ENCODE measurements at regions not wholly inside any gene's neighbourhood (a gene's known extent, or its start where the extent isn't known, plus 50 kb on each side); places are given as distances from the start of the nearest gene placed in this dataset.

- in situ Hi-C loops (cut with MboI; ENCODE audit: low sequenced_read_pairs in 4 of 4), result no loop called here
- H3K36me3 ChIP-seq, result no peaks in the 10 kb centered on the region
- TF ChIP-seq CTCF (IDR thresholded peaks at IDR 0.05 in 4 of 5, conservative IDR thresholded peaks at IDR 0.05 in 1 of 5) (no peak), POLR2A (IDR thresholded peaks at IDR 0.05) (no peak)
- H3K27me3 ChIP-seq, result no peaks in the 10 kb centered on the region
- no peak overlapping the region for H3K4me3 ChIP-seq
- ATAC-seq (no peak), DNase-seq (peak in 1 of 2 donors; percentile 3)
- intact Hi-C loops (cut with DNase I; ENCODE audit: low total_unique reads), result no loop called here
- no peak overlapping the region for H3K27ac ChIP-seq
- H3K9me3 ChIP-seq, result no peaks in the 10 kb centered on the region
- H3K4me1 ChIP-seq, result peaks cover 8 to 20% of the 10 kb centered on the region in 2 donors
Measured at GRCh38 chr2:8536686-8537561, 144.9 kb upstream of the ID2 start.

GRCh38 chr2:8537562-8538155, 144.2 kb upstream of the ID2 start:
- no peak for TF ChIP-seq CTCF (IDR thresholded peaks at IDR 0.05 in 4 of 5, conservative IDR thresholded peaks at IDR 0.05 in 1 of 5)
- no peak overlapping the region for H3K27ac ChIP-seq
- H3K4me1 ChIP-seq, result peaks cover 8 to 20% of the 10 kb centered on the region in 2 donors
- no peak for DNase-seq
- no peak overlapping the region for H3K4me3 ChIP-seq
- in situ Hi-C loops (cut with MboI; ENCODE audit: low sequenced_read_pairs in 4 of 4) (no loop called here), intact Hi-C loops (cut with DNase I; ENCODE audit: low total_unique reads) (no loop called here)
- H3K36me3 ChIP-seq, result no peaks in the 10 kb centered on the region
- H3K9me3 ChIP-seq, result no peaks in the 10 kb centered on the region
- no peak for ATAC-seq
- no peaks in the 10 kb centered on the region for H3K27me3 ChIP-seq

- Histone ChIP-seq H3K27ac (no peak overlapping the region), H3K4me1 (peaks cover 8 to 20% of the 10 kb centered on the region in 2 donors)
- in situ Hi-C loops (cut with MboI; ENCODE audit: low sequenced_read_pairs in 4 of 4), result no loop called here
Measured at GRCh38 chr2:8538531-8538930, 143.3 kb upstream of the ID2 start.

GRCh38 chr2:8538931-8539621, 142.8 kb upstream of the ID2 start:
- DNase-seq, result no peak
- intact Hi-C loops (cut with DNase I; ENCODE audit: low total_unique reads), result no loop called here
- H3K27ac ChIP-seq, result no peak overlapping the region

More at GRCh38 chr2:8538531-8538930, 143.3 kb upstream of the ID2 start:
- Histone ChIP-seq H3K27me3 (no peaks in the 10 kb centered on the region), H3K9me3 (no peaks in the 10 kb centered on the region), H3K4me3 (no peak overlapping the region), H3K36me3 (no peaks in the 10 kb centered on the region)
- intact Hi-C loops (cut with DNase I; ENCODE audit: low total_unique reads), result no loop called here
- ATAC-seq (no peak), DNase-seq (no peak)
- TF ChIP-seq CTCF (IDR thresholded peaks at IDR 0.05 in 4 of 5, conservative IDR thresholded peaks at IDR 0.05 in 1 of 5) (no peak), POLR2A (IDR thresholded peaks at IDR 0.05) (no peak)

More at GRCh38 chr2:8538931-8539621, 142.8 kb upstream of the ID2 start:
- no peaks in the 10 kb centered on the region for H3K9me3 ChIP-seq
- no peaks in the 10 kb centered on the region for H3K27me3 ChIP-seq
- no peak for ATAC-seq
- H3K4me1 ChIP-seq, result peaks cover 8 to 20% of the 10 kb centered on the region in 2 donors
- TF ChIP-seq CTCF (IDR thresholded peaks at IDR 0.05 in 4 of 5, conservative IDR thresholded peaks at IDR 0.05 in 1 of 5), result no peak
- TF ChIP-seq POLR2A (IDR thresholded peaks at IDR 0.05), result no peak
- in situ Hi-C loops (cut with MboI; ENCODE audit: low sequenced_read_pairs in 4 of 4), result no loop called here
- H3K36me3 ChIP-seq, result no peaks in the 10 kb centered on the region
- H3K4me3 ChIP-seq, result no peak overlapping the region
